DMS53 (cell line): ENCODE measurements at regions not wholly inside any gene's neighbourhood (a gene's known extent, or its start where the extent isn't known, plus 50 kb on each side); places are given as distances from the start of the nearest gene placed in this dataset.

Experiments
- DNase-seq: peaks from one replicate; lab custom pipeline; 2025; lab: John Stamatoyannopoulos, UW

GRCh38 chr2:217118559-217119284, 258.9 kb upstream of the TNP1 start:
- no peak for DNase-seq

- DNase-seq: no peak
Measured at GRCh38 chr2:217117523-217117922, 257.7 kb upstream of the TNP1 start.

GRCh38 chr2:217116610-217117009, 256.7 kb upstream of the TNP1 start:
- no peak for DNase-seq

- no peak for DNase-seq
Measured at GRCh38 chr2:217114117-217114516, 254.3 kb upstream of the TNP1 start.

GRCh38 chr2:217113491-217113890, 253.6 kb upstream of the TNP1 start:
- no peak for DNase-seq

GRCh38 chr2:217110550-217110949, 250.7 kb upstream of the TNP1 start:
- no peak for DNase-seq

- no peak for DNase-seq
Measured at GRCh38 chr2:217108575-217109027, 248.7 kb upstream of the TNP1 start.

GRCh38 chr2:217108086-217108485, 248.2 kb upstream of the TNP1 start:
- DNase-seq: peak; percentile 6

- DNase-seq: no peak
Measured at GRCh38 chr2:217107480-217107879, 247.6 kb upstream of the TNP1 start.

- DNase-seq: peak; percentile 23
Measured at GRCh38 chr2:217106650-217107014, 246.8 kb upstream of the TNP1 start.

- DNase-seq: peak; percentile 2
Measured at GRCh38 chr2:217105733-217106649, 246.1 kb upstream of the TNP1 start.

GRCh38 chr2:217103752-217104545, 244.1 kb upstream of the TNP1 start:
- peak; percentile 15 for DNase-seq

GRCh38 chr2:217102956-217103355, 243.1 kb upstream of the TNP1 start:
- DNase-seq: no peak

- no peak for DNase-seq
Measured at GRCh38 chr2:217101972-217102371, 242.1 kb upstream of the TNP1 start.

GRCh38 chr2:217099561-217099960, 239.7 kb upstream of the TNP1 start:
- no peak for DNase-seq

- no peak for DNase-seq
Measured at GRCh38 chr2:217098435-217098834, 238.6 kb upstream of the TNP1 start.

- DNase-seq: no peak
Measured at GRCh38 chr2:217097346-217097745, 237.5 kb upstream of the TNP1 start.

- no peak for DNase-seq
Measured at GRCh38 chr2:217096474-217097225, 236.8 kb upstream of the TNP1 start.

- no peak for DNase-seq
Measured at GRCh38 chr2:217095511-217096205, 235.8 kb upstream of the TNP1 start.

- DNase-seq: peak; percentile 21
Measured at GRCh38 chr2:217092710-217093379, 233.0 kb upstream of the TNP1 start.
